HEK293T (cell line): ENCODE measurements at regions not wholly inside any gene's neighbourhood (a gene's known extent, or its start where the extent isn't known, plus 50 kb on each side); places are given as distances from the start of the nearest gene placed in this dataset.

Experiments
- CTBP1 ChIP-seq: fragments of 450-650 bp; IDR thresholded peaks from 2 replicates; pipeline ENCODE4 v1.6.1; 2016; ENCODE audit warnings: borderline replicate concordance
- ELF4 ChIP-seq: fragments of 450-650 bp; IDR thresholded peaks from 2 replicates; pipeline ENCODE4 v1.6.1; 2017; ENCODE audit warnings: antibody characterized with exemption
- FOXA1 ChIP-seq: fragments of 450-650 bp; IDR thresholded peaks from 2 replicates; pipeline ENCODE4 v1.6.1; 2016; ENCODE audit warnings: mild to moderate bottlenecking
- FOXK2 ChIP-seq: fragments of 450-650 bp; IDR thresholded peaks from 2 replicates; pipeline ENCODE4 v1.6.1; 2016; ENCODE audit warnings: mild to moderate bottlenecking
- ZNF384 ChIP-seq: fragments of 450-650 bp; IDR thresholded peaks from 2 replicates; pipeline ENCODE4 v1.6.1; 2016

GRCh38 chr7:10688544-10688943 lies 285.1 kb upstream of the PHF14 start:
- TF ChIP-seq ELF4 (no peak), FOXK2 (no peak), CTBP1 (no peak), ZNF384 (no peak), FOXA1 (no peak)
